ENCODE measurements at regions not wholly inside any gene's neighbourhood (a gene's known extent, or its start where the extent isn't known, plus 50 kb on each side); places are given as distances from the start of the nearest gene placed in this dataset.

DNA sequence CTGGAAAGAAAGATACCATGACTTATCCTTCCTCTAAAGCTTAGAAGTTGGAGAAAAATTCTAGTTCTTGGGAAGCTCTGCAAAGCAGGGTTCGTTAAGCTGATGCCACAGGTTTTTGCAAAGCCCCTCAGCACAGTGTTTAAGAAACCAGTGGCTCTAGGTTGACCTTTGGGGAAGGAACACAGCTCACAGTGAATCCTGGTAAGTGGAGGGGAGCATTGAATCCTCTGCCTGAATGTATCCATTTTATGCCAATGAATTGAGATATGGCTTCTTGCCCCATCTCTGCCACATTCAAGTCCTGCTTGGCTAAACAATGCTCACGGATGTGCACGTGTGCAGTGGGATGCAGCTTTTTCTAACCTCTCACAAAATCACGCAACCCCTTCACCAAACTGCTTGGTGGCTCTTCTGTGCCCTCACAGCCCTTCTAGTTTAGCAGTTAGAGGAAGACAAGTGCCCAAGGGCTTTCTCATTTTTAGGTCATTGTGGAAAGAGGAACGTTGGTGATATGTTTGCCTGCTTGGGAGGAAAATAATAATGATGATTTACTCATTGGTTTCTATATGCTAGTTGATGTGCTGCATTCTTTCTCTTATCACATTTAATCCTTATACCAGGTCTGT is 111.3 kb downstream of the DAD1 start:
- no peak for DNase-seq (ENCODE audit: low read depth in 2 of 2)

DNA sequence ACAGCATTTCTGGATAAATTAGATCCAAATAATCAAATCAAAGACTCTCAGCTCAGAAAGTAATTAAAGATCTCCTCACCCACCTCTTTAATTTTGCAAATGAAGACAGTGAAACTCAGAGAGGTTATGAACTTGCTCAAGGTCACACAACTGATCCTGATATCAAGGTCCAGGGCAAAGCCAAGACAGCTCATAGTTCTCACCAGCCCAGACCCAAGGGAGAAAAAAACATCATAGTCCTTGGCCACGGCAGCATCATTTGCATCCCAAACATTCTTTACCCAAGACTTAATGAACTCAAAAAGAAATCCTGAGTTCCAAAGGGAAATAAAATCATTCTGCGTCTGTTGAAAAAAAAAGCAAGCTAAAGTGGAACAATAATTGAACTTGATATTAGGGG is 112.1 kb downstream of the DAD1 start:
- DNase-seq (ENCODE audit: low read depth in 2 of 2): no peak

GRCh38 chr14:22476005-22476751 is 112.8 kb downstream of the DAD1 start:
- DNase-seq (ENCODE audit: low read depth in 2 of 2): no peak

DNA sequence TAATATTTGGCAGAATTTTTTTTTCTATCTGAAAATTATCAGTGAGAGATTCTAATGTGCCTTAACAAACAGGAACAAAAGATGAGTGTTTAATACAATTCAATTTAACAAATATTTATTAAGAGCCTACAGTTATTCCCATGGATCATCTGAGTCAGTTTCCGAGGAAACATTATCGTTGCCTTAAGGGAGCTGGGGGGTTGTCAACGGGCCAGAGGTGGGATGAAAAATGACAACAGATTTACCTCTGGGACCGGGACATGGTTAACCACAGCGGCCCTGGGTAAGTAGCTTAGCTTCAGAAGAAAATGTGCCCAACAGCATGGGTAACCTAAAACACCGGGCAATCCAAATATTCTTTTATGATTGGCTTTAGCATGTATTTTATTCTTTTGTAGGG is 113.6 kb downstream of the DAD1 start:
- no peak for DNase-seq (ENCODE audit: low read depth in 2 of 2)

- no peak for DNase-seq (ENCODE audit: low read depth in 2 of 2)
These were observed 114.2 kb downstream of the DAD1 start for GRCh38 chr14:22474730-22475351.

- DNase-seq (ENCODE audit: low read depth in 2 of 2): no peak
These were observed 115.8 kb downstream of the DAD1 start for GRCh38 chr14:22472935-22473854.

- DNase-seq (ENCODE audit: low read depth in 2 of 2): no peak
These were observed 116.6 kb downstream of the DAD1 start for GRCh38 chr14:22472466-22472865.

GRCh38 chr14:22471545-22472121 is 117.4 kb downstream of the DAD1 start:
- DNase-seq (ENCODE audit: low read depth in 2 of 2): no peak

DNA sequence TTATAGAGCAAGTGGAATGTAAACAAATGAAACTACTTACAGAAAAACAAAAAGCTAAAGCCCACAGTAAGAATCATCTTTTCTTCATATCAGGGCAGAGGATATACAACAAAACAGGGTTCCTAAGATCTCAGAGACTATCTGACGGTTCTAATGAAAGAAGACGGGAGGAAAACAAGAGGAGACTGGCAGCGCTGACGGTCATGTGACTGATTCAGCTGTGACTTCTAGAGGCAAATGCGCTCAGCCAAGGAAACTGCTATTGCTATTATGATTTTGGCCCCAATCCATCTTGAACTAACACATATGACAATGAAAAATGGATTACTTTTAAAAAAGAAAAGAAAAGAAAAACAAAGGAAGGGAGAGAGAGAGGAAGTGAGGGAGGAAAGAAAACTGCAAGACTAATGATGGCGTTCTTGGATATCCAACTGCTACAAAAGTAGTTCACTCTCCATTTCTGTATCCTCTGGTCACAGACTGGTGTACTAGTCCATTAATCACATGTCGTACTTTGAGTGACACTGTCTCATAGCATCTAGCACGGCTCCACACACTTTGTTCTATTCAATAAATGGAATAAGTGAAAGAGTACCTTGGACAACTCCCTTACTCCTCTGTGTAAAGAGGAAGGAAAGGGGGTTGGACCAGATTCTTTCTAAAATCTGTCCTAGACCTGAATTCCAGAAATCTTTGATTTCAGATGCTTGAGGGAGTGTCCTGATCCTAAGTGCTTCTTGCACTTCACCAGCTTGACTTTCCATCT is 119.3 kb downstream of the DAD1 start:
- DNase-seq (ENCODE audit: low read depth in 2 of 2): no peak

DNA sequence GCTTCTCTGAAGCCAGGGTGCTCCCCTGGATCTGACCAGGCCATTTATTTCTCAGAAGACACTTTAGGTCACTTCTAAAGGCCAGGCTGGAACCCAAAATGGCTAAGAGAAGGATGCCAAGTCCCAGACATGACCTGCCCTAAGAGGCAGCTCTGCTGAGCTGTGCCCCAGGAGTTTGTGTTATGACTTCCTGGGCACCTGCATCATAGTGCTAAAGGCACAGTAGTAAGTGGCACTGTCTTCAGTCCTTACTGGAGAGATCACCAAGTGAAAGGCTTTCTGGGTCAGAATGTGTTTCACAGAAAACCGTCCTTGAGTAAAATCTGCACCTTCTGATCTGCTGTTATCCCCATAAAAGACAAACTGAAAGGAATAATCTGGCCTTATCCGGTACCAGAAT is 120.2 kb downstream of the DAD1 start:
- DNase-seq (ENCODE audit: low read depth in 2 of 2): no peak

DNA sequence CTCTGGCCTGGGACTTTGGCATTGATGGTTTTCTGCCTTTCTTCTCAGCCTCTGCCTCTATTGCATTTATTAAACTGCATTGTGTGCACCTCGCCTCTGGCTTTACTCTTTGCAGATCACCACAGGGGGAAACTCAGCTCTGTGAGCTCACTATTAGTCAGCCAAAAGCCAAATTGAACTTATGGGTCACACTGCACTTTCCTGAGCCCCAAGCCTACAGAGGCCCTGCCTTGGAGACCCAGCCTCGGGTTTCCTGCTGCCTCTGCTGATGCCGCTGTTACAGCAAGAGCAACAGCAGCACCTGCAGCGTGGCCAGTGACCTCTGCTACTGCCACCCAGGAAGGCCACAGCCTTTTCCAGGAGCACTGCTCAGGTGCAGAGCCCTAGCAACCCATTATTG is 122.5 kb downstream of the DAD1 start:
- no peak for DNase-seq (ENCODE audit: low read depth in 2 of 2)

DNA sequence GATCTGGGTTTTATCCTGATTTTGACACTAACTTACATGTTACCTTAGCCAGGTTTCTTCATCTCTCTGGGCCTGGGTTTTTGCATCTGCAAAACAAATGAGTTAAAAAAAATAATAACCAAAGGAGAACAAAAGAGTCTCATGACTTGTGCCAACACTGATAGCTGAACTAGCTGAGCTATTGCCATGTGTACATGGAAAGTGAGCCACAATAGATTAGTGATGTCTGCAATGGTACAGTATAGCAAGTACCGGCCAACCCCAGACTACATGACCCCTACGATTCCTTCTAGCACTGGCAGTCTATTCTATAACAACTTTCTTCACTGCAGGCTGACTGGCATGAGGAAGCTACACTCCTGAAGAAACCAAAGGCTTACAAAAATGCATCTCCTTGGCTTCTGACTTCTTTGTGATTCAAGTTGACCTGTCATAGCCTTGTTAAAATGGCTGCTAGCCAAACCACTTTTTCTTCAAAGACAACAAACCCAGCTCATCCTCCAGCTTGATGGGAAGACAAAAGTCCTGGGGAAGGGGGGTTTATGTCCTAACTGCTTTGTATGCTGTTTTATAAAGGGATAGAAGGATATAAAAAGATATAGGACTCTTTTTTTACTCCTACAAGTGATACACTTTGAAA is 123.7 kb downstream of the DAD1 start:
- DNase-seq (ENCODE audit: low read depth in 2 of 2): no peak

- DNase-seq (ENCODE audit: low read depth in 2 of 2): no peak
These were observed 124.4 kb downstream of the DAD1 start for GRCh38 chr14:22464422-22465142.

- DNase-seq (ENCODE audit: low read depth in 2 of 2): no peak
These were observed 125.3 kb downstream of the DAD1 start for GRCh38 chr14:22463763-22464173.

GRCh38 chr14:22462923-22463322 is 126.1 kb downstream of the DAD1 start:
- no peak for DNase-seq (ENCODE audit: low read depth in 2 of 2)

GRCh38 chr14:22460461-22461195 is 128.4 kb downstream of the DAD1 start:
- DNase-seq (ENCODE audit: low read depth in 2 of 2): no peak

GRCh38 chr14:22458737-22459136 is 130.3 kb downstream of the DAD1 start:
- no peak for DNase-seq (ENCODE audit: low read depth in 2 of 2)

GRCh38 chr14:22456998-22457594 is 131.9 kb downstream of the DAD1 start:
- no peak for DNase-seq (ENCODE audit: low read depth in 2 of 2)

GRCh38 chr14:22456421-22456820 is 132.6 kb downstream of the DAD1 start:
- no peak for DNase-seq (ENCODE audit: low read depth in 2 of 2)
